GM18505 (cell line): ENCODE measurements at regions not wholly inside any gene's neighbourhood (a gene's known extent, or its start where the extent isn't known, plus 50 kb on each side); places are given as distances from the start of the nearest gene placed in this dataset.

Experiments used
- ATAC-seq: cut with Tn5 transposase; IDR thresholded peaks from one replicate; pipeline ENCODE4 v1.9.1; 2021; ENCODE audit not compliant: unreplicated experiment
- POLR2A ChIP-seq: IDR thresholded peaks from 4 replicates; pipeline ENCODE4 v1.6.1; 2011; ENCODE audit warnings: borderline replicate concordance; ENCODE audit not compliant: insufficient read depth, insufficient read length; ENCODE audit errors: extremely low read depth

GRCh38 chr3:18809640-18810305, 338.5 kb upstream of the KCNH8 start:
- no peak for ATAC-seq

GRCh38 chr3:18808429-18808828, 339.9 kb upstream of the KCNH8 start:
- no peak for TF ChIP-seq POLR2A
- no peak for ATAC-seq

More at GRCh38 chr3:18809640-18810305, 338.5 kb upstream of the KCNH8 start:
- TF ChIP-seq POLR2A = no peak

- no peak for TF ChIP-seq POLR2A
- ATAC-seq = no peak
These were observed 340.7 kb upstream of the KCNH8 start for GRCh38 chr3:18807593-18807992.

- no peak for TF ChIP-seq POLR2A
- ATAC-seq = no peak
These were observed 341.7 kb upstream of the KCNH8 start for GRCh38 chr3:18806633-18807032.

GRCh38 chr3:18797378-18797777, 350.9 kb upstream of the KCNH8 start:
- ATAC-seq = no peak
- TF ChIP-seq POLR2A = no peak

GRCh38 chr3:18795078-18795477, 353.2 kb upstream of the KCNH8 start:
- ATAC-seq = no peak
- no peak for TF ChIP-seq POLR2A

- no peak for TF ChIP-seq POLR2A
- ATAC-seq = no peak
These were observed 356.6 kb upstream of the KCNH8 start for GRCh38 chr3:18791752-18792151.

GRCh38 chr3:18791182-18791581, 357.1 kb upstream of the KCNH8 start:
- TF ChIP-seq POLR2A = no peak

GRCh38 chr3:18790384-18790783, 357.9 kb upstream of the KCNH8 start:
- TF ChIP-seq POLR2A = no peak
- ATAC-seq = no peak

More at GRCh38 chr3:18791182-18791581, 357.1 kb upstream of the KCNH8 start:
- no peak for ATAC-seq

GRCh38 chr3:18789734-18790133, 358.6 kb upstream of the KCNH8 start:
- no peak for ATAC-seq
- TF ChIP-seq POLR2A = no peak

- no peak for ATAC-seq
- TF ChIP-seq POLR2A = no peak
These were observed 360.9 kb upstream of the KCNH8 start for GRCh38 chr3:18787441-18787840.

- TF ChIP-seq POLR2A = no peak
- ATAC-seq = no peak
These were observed 361.5 kb upstream of the KCNH8 start for GRCh38 chr3:18786650-18787323.

GRCh38 chr3:18782191-18782590, 357.1 kb upstream of the SATB1 start:
- ATAC-seq = no peak

GRCh38 chr3:18780959-18781358, 355.8 kb upstream of the SATB1 start:
- TF ChIP-seq POLR2A = no peak
- ATAC-seq = no peak

More at GRCh38 chr3:18782191-18782590, 357.1 kb upstream of the SATB1 start:
- no peak for TF ChIP-seq POLR2A
